Smooth muscle cell (in vitro differentiated cells): ENCODE measurements at regions not wholly inside any gene's neighbourhood (a gene's known extent, or its start where the extent isn't known, plus 50 kb on each side); places are given as distances from the start of the nearest gene placed in this dataset.

ENCODE experiments used
- DNase-seq: peaks from one replicate; lab custom pipeline; 2025; ENCODE audit not compliant: unreplicated experiment; lab: John Stamatoyannopoulos, UW
- H2AFZ ChIP-seq: fragments of 200-600 bp; sonication (generic); 2 replicates; pipeline ENCODE4 v1.6.0; 2016; ENCODE audit warnings: antibody characterized with exemption, low read depth, mild to moderate bottlenecking
- H3F3A ChIP-seq: fragments of 200-600 bp; sonication (generic); 2 replicates; pipeline ENCODE4 v1.6.0; 2017; ENCODE audit warnings: antibody characterized with exemption, low read depth
- H3K27ac ChIP-seq: fragments of 200-600 bp; sonication (generic); 2 replicates; pipeline ENCODE4 v1.5.1; 2016; ENCODE audit warnings: low read depth, mild to moderate bottlenecking
- H3K27me3 ChIP-seq: fragments of 200-600 bp; sonication (generic); 2 replicates; pipeline ENCODE4 v1.6.1; 2016; ENCODE audit warnings: low read depth, mild to moderate bottlenecking
- H3K36me3 ChIP-seq: fragments of 200-600 bp; sonication (generic); 2 replicates; pipeline ENCODE4 v1.5.1; 2016; ENCODE audit warnings: low read depth
- H3K4me1 ChIP-seq: fragments of 200-600 bp; sonication (generic); 2 replicates; pipeline ENCODE4 v1.5.1; 2016; ENCODE audit warnings: low read depth
- H3K4me2 ChIP-seq: fragments of 200-600 bp; sonication (generic); 2 replicates; pipeline ENCODE4 v1.6.0; 2016; ENCODE audit warnings: mild to moderate bottlenecking
- H3K4me3 ChIP-seq: fragments of 200-600 bp; sonication (generic); 2 replicates; pipeline ENCODE4 v1.5.1; 2016; ENCODE audit warnings: mild to moderate bottlenecking
- H3K79me2 ChIP-seq: fragments of 200-600 bp; sonication (generic); 2 replicates; pipeline ENCODE4 v1.6.0; 2016; ENCODE audit warnings: low read depth, mild to moderate bottlenecking
- H3K9ac ChIP-seq: fragments of 200-600 bp; sonication (generic); 2 replicates; pipeline ENCODE4 v1.6.0; 2016; ENCODE audit warnings: low read depth
- H3K9me3 ChIP-seq: fragments of 200-600 bp; sonication (generic); replicated peaks from 2 replicates; pipeline ENCODE4 v1.5.1; 2016; ENCODE audit warnings: low read depth
- H4K20me1 ChIP-seq: fragments of 200-600 bp; sonication (generic); 2 replicates; pipeline ENCODE4 v1.6.0; 2016; ENCODE audit warnings: low read depth
- CTCF ChIP-seq: fragments of 200-600 bp; sonication (generic); IDR thresholded peaks from 2 replicates; pipeline ENCODE4 v1.5.1; 2017; ENCODE audit warnings: borderline replicate concordance, mild to moderate bottlenecking, antibody characterized with exemption; ENCODE audit not compliant: insufficient read depth, poor library complexity, severe bottlenecking
- WGBS: methylation state at CpG from one replicate; pipeline ENCODE4 v1.1.7; 2016; ENCODE audit warnings: low lambda C conversion rate; 5-methylcytosine and 5-hydroxymethylcytosine counted together

DNA sequence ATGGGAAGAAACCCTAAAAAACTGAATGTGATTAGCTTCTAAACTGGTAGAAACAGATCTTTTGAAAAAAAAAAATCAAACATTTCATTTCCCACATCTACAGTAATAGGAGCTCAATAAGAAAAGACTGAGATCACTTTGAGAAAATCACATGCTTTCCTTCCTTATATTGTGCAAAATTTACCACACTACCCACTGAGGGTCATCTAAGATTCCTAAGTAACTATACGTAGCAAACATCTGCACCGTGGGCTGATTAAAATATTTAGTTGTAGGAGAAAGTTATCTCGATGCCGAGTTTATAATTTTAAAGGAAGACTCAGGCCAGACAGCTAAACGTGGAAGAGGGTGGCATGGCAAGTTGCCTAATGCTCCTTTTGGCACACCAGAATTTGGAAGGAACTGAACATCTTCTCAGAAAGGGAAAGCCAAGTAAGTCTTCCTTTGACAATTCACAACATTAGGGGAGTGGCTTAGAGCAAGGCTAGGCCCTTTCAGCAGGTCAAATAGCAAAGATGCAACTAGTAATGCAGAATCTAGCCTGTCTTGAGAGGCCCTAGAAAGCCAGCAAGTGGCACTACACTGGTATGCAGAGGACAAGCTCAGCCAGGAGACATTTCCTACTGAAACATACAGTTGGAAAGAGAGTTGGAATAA is 128.0 kb downstream of the TMA16 start:
- no peak overlapping the region for H3K27ac ChIP-seq
- no peaks in the 10 kb centered on the region for H3F3A ChIP-seq
- H3K4me1 ChIP-seq: no peaks in the 10 kb centered on the region
- H4K20me1 ChIP-seq: no peaks in the 10 kb centered on the region
- H3K36me3 ChIP-seq: no peaks in the 10 kb centered on the region
- no peak overlapping the region for H3K4me3 ChIP-seq
- H2AFZ ChIP-seq: no peak overlapping the region
- WGBS: 94% methylated on average over 5 of the region's 5 CpGs
- H3K79me2 ChIP-seq: no peaks in the 10 kb centered on the region
- H3K27me3 ChIP-seq: no peaks in the 10 kb centered on the region
- no peaks in the 10 kb centered on the region for H3K9me3 ChIP-seq
- no peak overlapping the region for H3K4me2 ChIP-seq
- TF ChIP-seq CTCF: no peak
- no peak overlapping the region for H3K9ac ChIP-seq
- DNase-seq: no peak

GRCh38 chr4:163623787-163624186 is 129.3 kb downstream of the TMA16 start:
- Histone ChIP-seq H3K27ac (no peak overlapping the region), H3K9ac (no peak overlapping the region), H3K9me3 (no peaks in the 10 kb centered on the region), H4K20me1 (no peaks in the 10 kb centered on the region), H3K4me1 (no peaks in the 10 kb centered on the region), H3K36me3 (no peaks in the 10 kb centered on the region), H3K79me2 (no peaks in the 10 kb centered on the region), H3K27me3 (no peaks in the 10 kb centered on the region), H3F3A (no peaks in the 10 kb centered on the region), H3K4me3 (no peak overlapping the region), H3K4me2 (no peak overlapping the region), H2AFZ (no peak overlapping the region)
- 75% methylated on average over 4 of the region's 4 CpGs for WGBS
- DNase-seq: no peak
- TF ChIP-seq CTCF: no peak

DNA sequence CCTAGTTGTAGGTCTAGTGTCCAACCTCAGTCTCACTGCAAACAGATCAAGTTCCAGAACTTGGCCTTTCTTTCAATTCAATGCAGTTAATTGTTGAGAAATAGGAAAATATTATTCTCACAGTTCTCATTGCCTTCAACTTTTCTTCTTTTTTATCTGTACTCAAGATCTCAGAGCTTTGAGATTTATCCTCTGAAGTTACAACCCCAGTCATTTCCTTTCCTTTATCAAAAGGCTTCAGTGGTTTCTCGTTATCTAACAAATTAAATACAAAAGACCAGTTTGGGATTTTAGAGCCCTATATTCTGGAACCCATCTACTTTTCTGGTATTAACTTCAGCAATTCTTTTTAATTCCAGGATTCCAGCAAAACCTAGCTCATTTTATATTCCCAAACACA is 130.2 kb downstream of the TMA16 start:
- no peaks in the 10 kb centered on the region for H3K36me3 ChIP-seq
- no peak overlapping the region for H3K27ac ChIP-seq
- no peaks in the 10 kb centered on the region for H3K79me2 ChIP-seq
- no peak overlapping the region for H3K9ac ChIP-seq
- H2AFZ ChIP-seq: no peak overlapping the region
- 57% methylated on average over 1 of the region's 1 CpG for WGBS
- H3K4me3 ChIP-seq: no peak overlapping the region
- no peak for DNase-seq
- no peak overlapping the region for H3K4me2 ChIP-seq
- TF ChIP-seq CTCF: no peak
- H3F3A ChIP-seq: no peaks in the 10 kb centered on the region
- H3K4me1 ChIP-seq: no peaks in the 10 kb centered on the region
- no peaks in the 10 kb centered on the region for H4K20me1 ChIP-seq
- no peaks in the 10 kb centered on the region for H3K27me3 ChIP-seq
- H3K9me3 ChIP-seq: no peaks in the 10 kb centered on the region

DNA sequence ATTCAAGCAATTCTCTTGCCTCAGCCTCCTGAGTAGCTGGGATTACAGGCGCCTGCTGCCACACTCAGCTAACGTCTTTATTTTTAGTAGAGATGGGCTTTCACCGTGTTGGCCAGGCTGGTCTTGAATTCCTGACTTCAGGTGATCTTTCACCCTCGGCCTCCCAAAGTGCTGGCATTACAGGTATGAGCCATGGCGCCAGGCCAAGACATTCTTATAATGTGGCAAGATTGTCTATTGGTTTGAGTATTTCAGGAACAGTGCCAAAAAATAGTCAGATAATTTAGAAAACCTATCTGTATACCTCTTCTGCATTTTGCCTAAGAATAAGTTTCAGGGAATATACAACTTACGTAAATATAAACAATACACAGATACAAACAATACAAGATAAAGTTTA is 136.8 kb downstream of the TMA16 start:
- H3K36me3 ChIP-seq: no peaks in the 10 kb centered on the region
- no peak for TF ChIP-seq CTCF
- no peaks in the 10 kb centered on the region for H3F3A ChIP-seq
- WGBS: 89% methylated on average over 6 of the region's 6 CpGs
- no peaks in the 10 kb centered on the region for H3K79me2 ChIP-seq
- H2AFZ ChIP-seq: no peak overlapping the region
- DNase-seq: no peak
- H3K9ac ChIP-seq: no peak overlapping the region
- H4K20me1 ChIP-seq: no peaks in the 10 kb centered on the region
- no peaks in the 10 kb centered on the region for H3K9me3 ChIP-seq
- no peak overlapping the region for H3K27ac ChIP-seq
- no peaks in the 10 kb centered on the region for H3K27me3 ChIP-seq
- no peaks in the 10 kb centered on the region for H3K4me1 ChIP-seq
- H3K4me2 ChIP-seq: no peak overlapping the region
- no peak overlapping the region for H3K4me3 ChIP-seq
